H9 (cell line): ENCODE measurements at regions not wholly inside any gene's neighbourhood (a gene's known extent, or its start where the extent isn't known, plus 50 kb on each side); places are given as distances from the start of the nearest gene placed in this dataset.
"Not testable (repeated sequence)": the region's sequence is repeated elsewhere in the genome, so short reads cannot be mapped to it uniquely, and the experiment has no call there.

Experiments used
- DNase-seq: peaks from one replicate; pipeline ENCODE4 v3.0.0-alpha.2; 2017
- H2AFZ ChIP-seq: one replicate; pipeline ENCODE4 v1.6.1; 2013; ENCODE audit warnings: mild to moderate bottlenecking, low read length, control low read depth, moderate library complexity
- H2AK5ac ChIP-seq: 2 replicates; pipeline ENCODE4 v1.6.1; 2013; ENCODE audit warnings: low read length, control low read depth, mixed read lengths; ENCODE audit not compliant: insufficient read length
- H2BK120ac ChIP-seq: one replicate; pipeline ENCODE4 v1.6.1; 2013; ENCODE audit warnings: low read depth, mild to moderate bottlenecking, low read length, control low read depth, inconsistent platforms; ENCODE audit not compliant: poor library complexity, severe bottlenecking
- H2BK12ac ChIP-seq: 2 replicates; pipeline ENCODE4 v1.6.1; 2013; ENCODE audit warnings: low read length, control low read depth, mixed read lengths, low read depth; ENCODE audit not compliant: insufficient read length
- H2BK15ac ChIP-seq: 2 replicates; pipeline ENCODE4 v1.6.1; 2013; ENCODE audit warnings: low read depth, low read length, control low read depth
- H2BK20ac ChIP-seq: one replicate; pipeline ENCODE4 v1.6.1; 2013; ENCODE audit warnings: low read depth, mild to moderate bottlenecking, low read length, control low read depth, inconsistent platforms; ENCODE audit not compliant: poor library complexity, severe bottlenecking
- H2BK5ac ChIP-seq: 2 replicates; pipeline ENCODE4 v1.6.1; 2013; ENCODE audit warnings: low read length, control low read depth, mixed read lengths; ENCODE audit not compliant: insufficient read length
- H3K14ac ChIP-seq: 2 replicates; pipeline ENCODE4 v1.6.1; 2013; ENCODE audit warnings: low read length, control low read depth; ENCODE audit not compliant: insufficient read depth
- H3K18ac ChIP-seq: 2 replicates; pipeline ENCODE4 v1.6.1; 2013; ENCODE audit warnings: low read depth, mild to moderate bottlenecking, mixed read lengths, low read length, control low read depth; ENCODE audit not compliant: insufficient read length
- H3K23ac ChIP-seq: 2 replicates; pipeline ENCODE4 v1.6.1; 2013; ENCODE audit warnings: low read length, control low read depth, mixed read lengths, low read depth; ENCODE audit not compliant: insufficient read length
- H3K23me2 ChIP-seq: 2 replicates; pipeline ENCODE4 v1.6.1; 2013; ENCODE audit warnings: low read depth, mild to moderate bottlenecking, mixed read lengths, low read length, control low read depth; ENCODE audit not compliant: insufficient read length, poor library complexity, severe bottlenecking
- H3K27ac ChIP-seq: 2 replicates; pipeline ENCODE4 v1.5.1; 2013; ENCODE audit warnings: low read length, control low read depth, mixed read lengths, low read depth; ENCODE audit not compliant: insufficient read length
- H3K27me3 ChIP-seq: 2 replicates; pipeline ENCODE4 v1.6.1; 2013; ENCODE audit warnings: low read length, control low read depth, inconsistent platforms; ENCODE audit not compliant: insufficient read depth
- H3K4ac ChIP-seq: 2 replicates; pipeline ENCODE4 v1.6.1; 2013; ENCODE audit warnings: low read depth, mild to moderate bottlenecking, control low read depth, inconsistent platforms, low read length, moderate library complexity
- H3K4me1 ChIP-seq: 2 replicates; pipeline ENCODE4 v1.6.1; 2013; ENCODE audit warnings: low read length, control low read depth, inconsistent platforms; ENCODE audit not compliant: insufficient read depth
- H3K4me2 ChIP-seq: 2 replicates; pipeline ENCODE4 v1.6.1; 2013; ENCODE audit warnings: low read length, control low read depth, mixed read lengths; ENCODE audit not compliant: insufficient read length, insufficient read depth
- H3K56ac ChIP-seq: 2 replicates; pipeline ENCODE4 v1.6.1; 2013; ENCODE audit warnings: low read depth, mild to moderate bottlenecking, mixed read lengths, low read length, control low read depth; ENCODE audit not compliant: insufficient read length
- H3K79me1 ChIP-seq: 2 replicates; pipeline ENCODE4 v1.6.1; 2013; ENCODE audit warnings: low read depth, mild to moderate bottlenecking, moderate library complexity, low read length, control low read depth, inconsistent platforms; ENCODE audit not compliant: insufficient read depth, poor library complexity, severe bottlenecking
- H3K79me2 ChIP-seq: 2 replicates; pipeline ENCODE4 v1.6.1; 2013; ENCODE audit warnings: low read length, control low read depth, inconsistent platforms; ENCODE audit not compliant: insufficient read depth
- H3K9ac ChIP-seq: 2 replicates; pipeline ENCODE4 v1.6.1; 2013; ENCODE audit warnings: low read length, control low read depth, mixed read lengths; ENCODE audit not compliant: insufficient read length; ENCODE audit errors: extremely low read depth
- H3K9me3 ChIP-seq: one replicate; pipeline ENCODE4 v1.6.1; 2013; ENCODE audit warnings: low read depth, low read length, inconsistent platforms; ENCODE audit not compliant: control insufficient read depth
- H3T11ph ChIP-seq: one replicate; pipeline ENCODE4 v1.6.1; 2013; ENCODE audit warnings: mild to moderate bottlenecking, low read length, control low read depth, inconsistent platforms
- H4K20me1 ChIP-seq: one replicate; pipeline ENCODE4 v1.6.1; 2013; ENCODE audit not compliant: control insufficient read depth, insufficient read length, insufficient read depth
- H4K5ac ChIP-seq: 2 replicates; pipeline ENCODE4 v1.6.1; 2013; ENCODE audit warnings: low read depth, mild to moderate bottlenecking, mixed read lengths, low read length, control low read depth; ENCODE audit not compliant: insufficient read length
- H4K8ac ChIP-seq: replicated peaks from 2 replicates; pipeline ENCODE4 v1.6.1; 2013; ENCODE audit warnings: low read length, control low read depth, mixed read lengths, low read depth; ENCODE audit not compliant: insufficient read length
- H4K91ac ChIP-seq: 2 replicates; pipeline ENCODE4 v1.6.1; 2013; ENCODE audit warnings: low read depth, mild to moderate bottlenecking, moderate library complexity, mixed read lengths, low read length, control low read depth; ENCODE audit not compliant: insufficient read length
- H3K27ac Mint-ChIP-seq, 3 experiments: 2 replicates in 2 of 3; 3 replicates in 1 of 3; pipeline ENCODE4 v1.8.0; 2020 to 2021; ENCODE audit warnings: mixed read lengths in 3 of 3, mild to moderate bottlenecking in 1 of 3, moderate library complexity in 1 of 3
- H3K27me3 Mint-ChIP-seq: 2 replicates; pipeline ENCODE4 v1.8.0; 2021; ENCODE audit warnings: low read depth, mild to moderate bottlenecking, moderate library complexity, mixed read lengths
- H3K36me3 Mint-ChIP-seq, 3 experiments: 2 replicates in 2 of 3; 3 replicates in 1 of 3; pipeline ENCODE4 v1.8.0; 2020 to 2021; ENCODE audit warnings: low read depth in 3 of 3, mixed read lengths in 3 of 3; ENCODE audit not compliant: insufficient read depth in 1 of 3
- H3K4me1 Mint-ChIP-seq, 2 experiments: 2 replicates each; pipeline ENCODE4 v1.8.0; 2020; ENCODE audit warnings: mixed read lengths in 2 of 2
- H3K4me3 Mint-ChIP-seq, 2 experiments: 2 replicates in 1 of 2; 3 replicates in 1 of 2; pipeline ENCODE4 v1.8.0; 2020 to 2021; ENCODE audit warnings: mild to moderate bottlenecking in 2 of 2, mixed read lengths in 2 of 2, moderate library complexity in 1 of 2
- H3K9me3 Mint-ChIP-seq, 2 experiments: 2 replicates in 1 of 2; 3 replicates in 1 of 2; pipeline ENCODE4 v1.8.0; 2020; ENCODE audit warnings: mild to moderate bottlenecking in 2 of 2, mixed read lengths in 2 of 2, moderate library complexity in 1 of 2
- WGBS: extraction: QIAGEN DNeasy Blood & Tissue Kit; methylation state at CpG from one replicate; pipeline ENCODE4 v1.1.7; 2013; ENCODE audit warnings: missing lambda C conversion rate, low lambda C conversion rate, mixed read lengths; ENCODE audit not compliant: insufficient read length; ENCODE audit errors: extremely low coverage; 5-methylcytosine and 5-hydroxymethylcytosine counted together

- not testable (repeated sequence) for H3K4ac ChIP-seq, H3K9ac ChIP-seq, H3K4me1 ChIP-seq, H3K4me3 Mint-ChIP-seq, H3K9me3 ChIP-seq, H4K5ac ChIP-seq, H3K4me1 Mint-ChIP-seq, H3K36me3 Mint-ChIP-seq, H2AK5ac ChIP-seq, H2BK5ac ChIP-seq, H3K18ac ChIP-seq, H3K9me3 Mint-ChIP-seq, H2BK15ac ChIP-seq, H3T11ph ChIP-seq, H4K20me1 ChIP-seq, H3K27ac Mint-ChIP-seq, H2BK120ac ChIP-seq, DNase-seq, H2BK20ac ChIP-seq, H3K4me2 ChIP-seq, H3K27ac ChIP-seq, H4K91ac ChIP-seq, H4K8ac ChIP-seq, H2BK12ac ChIP-seq, H2AFZ ChIP-seq, H3K27me3 ChIP-seq, H3K79me2 ChIP-seq, H3K56ac ChIP-seq, H3K23me2 ChIP-seq, H3K79me1 ChIP-seq, H3K14ac ChIP-seq, H3K27me3 Mint-ChIP-seq, H3K23ac ChIP-seq
- no CpG with 5 or more reads among the region's 4 CpGs for WGBS
Measured at GRCh38 chr1:149220463-149221074, 117.2 kb upstream of the NBPF9 start.

DNA sequence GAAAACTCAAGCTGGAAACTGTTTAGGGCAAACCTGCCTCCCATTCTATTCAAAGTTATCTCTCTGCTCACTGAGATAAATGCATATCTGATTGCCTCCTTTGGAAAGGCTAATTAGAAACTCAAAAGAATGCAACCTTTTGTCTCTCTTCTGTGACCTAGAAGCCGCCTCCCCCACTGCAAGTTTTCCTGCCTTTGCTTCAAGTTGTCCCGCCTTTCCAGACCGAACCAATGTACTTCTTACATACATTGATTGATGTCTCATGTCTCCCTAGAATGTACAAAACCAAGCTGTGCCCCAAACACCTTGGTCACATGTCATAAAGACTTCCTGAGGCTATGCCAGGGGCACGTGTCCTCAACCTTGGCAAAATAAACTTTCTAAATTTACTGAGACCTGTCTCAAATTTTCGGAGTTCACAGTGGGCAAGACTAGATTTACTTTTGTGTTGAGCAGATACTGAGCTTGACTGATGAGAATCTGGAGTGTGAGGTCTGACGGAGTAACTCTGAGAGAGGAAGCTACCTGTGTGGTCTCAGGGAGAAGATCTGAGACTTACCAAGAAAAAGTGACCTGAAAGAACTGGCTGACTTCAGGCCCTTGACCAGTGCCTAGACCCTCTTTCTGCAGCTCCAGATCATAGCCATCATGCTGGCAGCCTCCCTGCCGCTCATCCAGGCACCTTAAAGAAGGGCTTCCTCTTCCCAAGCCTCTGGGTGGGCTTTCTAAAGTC, 124.7 kb upstream of the NBPF9 start:
- H4K8ac ChIP-seq, H4K5ac ChIP-seq, H3K23ac ChIP-seq, H3K36me3 Mint-ChIP-seq, H3K14ac ChIP-seq, H3K27ac ChIP-seq, H3K27me3 Mint-ChIP-seq, DNase-seq, H3K23me2 ChIP-seq, H2BK12ac ChIP-seq, H3K4me3 Mint-ChIP-seq, H3K18ac ChIP-seq, H3T11ph ChIP-seq, H3K4me1 Mint-ChIP-seq, H3K79me2 ChIP-seq, H2BK20ac ChIP-seq, H2BK120ac ChIP-seq, H3K4me1 ChIP-seq, H2AK5ac ChIP-seq, H3K4me2 ChIP-seq, H4K91ac ChIP-seq, H3K9ac ChIP-seq, H3K4ac ChIP-seq, H2AFZ ChIP-seq, H3K27me3 ChIP-seq, H2BK5ac ChIP-seq, H3K9me3 Mint-ChIP-seq, H3K56ac ChIP-seq, H3K9me3 ChIP-seq, H2BK15ac ChIP-seq, H4K20me1 ChIP-seq, H3K79me1 ChIP-seq: not testable (repeated sequence)
- peak overlapping the region in 2 of 3 experiments; percentile 85 to 89; a peak in 4 of 7 replicates for H3K27ac Mint-ChIP-seq
- no CpG with 5 or more reads among the region's 7 CpGs for WGBS
